ENCODE measurements at regions not wholly inside any gene's neighbourhood (a gene's known extent, or its start where the extent isn't known, plus 50 kb on each side); places are given as distances from the start of the nearest gene placed in this dataset.

GRCh38 chr6:56864171-56864616 lies 90.7 kb upstream of the BEND6 start:
- TF ChIP-seq CTCF (conservative IDR thresholded peaks at IDR 0.05), result no peak
- TF ChIP-seq ZFX (IDR thresholded peaks at IDR 0.05), result no peak
